ENCODE measurements at regions not wholly inside any gene's neighbourhood (a gene's known extent, or its start where the extent isn't known, plus 50 kb on each side); places are given as distances from the start of the nearest gene placed in this dataset.
"Not testable (repeated sequence)": the region's sequence is repeated elsewhere in the genome, so short reads cannot be mapped to it uniquely, and the experiment has no call there.

- Histone ChIP-seq H3K27me3 (ENCODE audit: low read depth, low read length) (no peaks in the 10 kb centered on the region), H3K4me3 (ENCODE audit: low read depth in 1 of 2, low read length in 2 of 2) (no peak overlapping the region), H3K27ac (ENCODE audit: low read length) (no peak overlapping the region), H3K36me3 (ENCODE audit: control insufficient read depth in 1 of 2, insufficient read depth in 2 of 2, low read length in 2 of 2) (no peaks in the 10 kb centered on the region), H3K4me1 (ENCODE audit: control insufficient read depth in 1 of 2, insufficient read depth in 2 of 2, low read length in 2 of 2) (no peaks in the 10 kb centered on the region), H3K9me3 (ENCODE audit: control insufficient read depth in 1 of 2, low read length in 2 of 2) (no peaks in the 10 kb centered on the region)
These were observed 561.4 kb downstream of the MATN1 start for GRCh38 chr1:30161953-30162352.

GRCh38 chr1:30160999-30161689, 562.2 kb downstream of the MATN1 start:
- H3K36me3 ChIP-seq (ENCODE audit: control insufficient read depth in 1 of 2, insufficient read depth in 2 of 2, low read length in 2 of 2) = no peaks in the 10 kb centered on the region
- no peaks in the 10 kb centered on the region for H3K9me3 ChIP-seq (ENCODE audit: control insufficient read depth in 1 of 2, low read length in 2 of 2)
- H3K4me3 ChIP-seq (ENCODE audit: low read depth in 1 of 2, low read length in 2 of 2) = no peak overlapping the region
- H3K4me1 ChIP-seq (ENCODE audit: control insufficient read depth in 1 of 2, insufficient read depth in 2 of 2, low read length in 2 of 2) = no peaks in the 10 kb centered on the region
- H3K27me3 ChIP-seq (ENCODE audit: low read depth, low read length) = no peaks in the 10 kb centered on the region
- no peak overlapping the region for H3K27ac ChIP-seq (ENCODE audit: low read length)

GRCh38 chr1:30159015-30159414, 564.4 kb downstream of the MATN1 start:
- Histone ChIP-seq H3K36me3 (ENCODE audit: control insufficient read depth in 1 of 2, insufficient read depth in 2 of 2, low read length in 2 of 2) (no peaks in the 10 kb centered on the region), H3K9me3 (ENCODE audit: control insufficient read depth in 1 of 2, low read length in 2 of 2) (no peaks in the 10 kb centered on the region), H3K27ac (ENCODE audit: low read length) (no peak overlapping the region), H3K4me3 (ENCODE audit: low read depth in 1 of 2, low read length in 2 of 2) (no peak overlapping the region), H3K4me1 (ENCODE audit: control insufficient read depth in 1 of 2, insufficient read depth in 2 of 2, low read length in 2 of 2) (no peaks in the 10 kb centered on the region), H3K27me3 (ENCODE audit: low read depth, low read length) (no peaks in the 10 kb centered on the region)

- H3K4me1 ChIP-seq (ENCODE audit: control insufficient read depth in 1 of 2, insufficient read depth in 2 of 2, low read length in 2 of 2); H3K9me3 ChIP-seq (ENCODE audit: control insufficient read depth in 1 of 2, low read length in 2 of 2); H3K4me3 ChIP-seq (ENCODE audit: low read depth in 1 of 2, low read length in 2 of 2); H3K27me3 ChIP-seq (ENCODE audit: low read depth, low read length); H3K36me3 ChIP-seq (ENCODE audit: control insufficient read depth in 1 of 2, insufficient read depth in 2 of 2, low read length in 2 of 2); H3K27ac ChIP-seq (ENCODE audit: low read length): not testable (repeated sequence)
These were observed 567.7 kb downstream of the MATN1 start for GRCh38 chr1:30155698-30156097.

- not testable (repeated sequence) for H3K27me3 ChIP-seq (ENCODE audit: low read depth, low read length); H3K9me3 ChIP-seq (ENCODE audit: control insufficient read depth in 1 of 2, low read length in 2 of 2); H3K27ac ChIP-seq (ENCODE audit: low read length); H3K4me1 ChIP-seq (ENCODE audit: control insufficient read depth in 1 of 2, insufficient read depth in 2 of 2, low read length in 2 of 2); H3K36me3 ChIP-seq (ENCODE audit: control insufficient read depth in 1 of 2, insufficient read depth in 2 of 2, low read length in 2 of 2); H3K4me3 ChIP-seq (ENCODE audit: low read depth in 1 of 2, low read length in 2 of 2)
These were observed 568.1 kb downstream of the MATN1 start for GRCh38 chr1:30155253-30155652.

- no peaks in the 10 kb centered on the region for H3K4me1 ChIP-seq (ENCODE audit: control insufficient read depth in 1 of 2, insufficient read depth in 2 of 2, low read length in 2 of 2)
- no peak overlapping the region for H3K4me3 ChIP-seq (ENCODE audit: low read depth in 1 of 2, low read length in 2 of 2)
- H3K9me3 ChIP-seq (ENCODE audit: control insufficient read depth in 1 of 2, low read length in 2 of 2) = no peaks in the 10 kb centered on the region
- H3K27me3 ChIP-seq (ENCODE audit: low read depth, low read length) = no peaks in the 10 kb centered on the region
- H3K27ac ChIP-seq (ENCODE audit: low read length) = no peak overlapping the region
- no peaks in the 10 kb centered on the region for H3K36me3 ChIP-seq (ENCODE audit: control insufficient read depth in 1 of 2, insufficient read depth in 2 of 2, low read length in 2 of 2)
These were observed 569.5 kb downstream of the MATN1 start for GRCh38 chr1:30153743-30154449.

- no peaks in the 10 kb centered on the region for H3K36me3 ChIP-seq (ENCODE audit: control insufficient read depth in 1 of 2, insufficient read depth in 2 of 2, low read length in 2 of 2)
- no peaks in the 10 kb centered on the region for H3K9me3 ChIP-seq (ENCODE audit: control insufficient read depth in 1 of 2, low read length in 2 of 2)
- H3K4me3 ChIP-seq (ENCODE audit: low read depth in 1 of 2, low read length in 2 of 2) = no peak overlapping the region
- no peaks in the 10 kb centered on the region for H3K4me1 ChIP-seq (ENCODE audit: control insufficient read depth in 1 of 2, insufficient read depth in 2 of 2, low read length in 2 of 2)
- no peak overlapping the region for H3K27ac ChIP-seq (ENCODE audit: low read length)
- no peaks in the 10 kb centered on the region for H3K27me3 ChIP-seq (ENCODE audit: low read depth, low read length)
These were observed 571.6 kb downstream of the MATN1 start for GRCh38 chr1:30151826-30152225.

- H3K36me3 ChIP-seq (ENCODE audit: control insufficient read depth in 1 of 2, insufficient read depth in 2 of 2, low read length in 2 of 2) = no peaks in the 10 kb centered on the region
These were observed 572.3 kb downstream of the MATN1 start for GRCh38 chr1:30151119-30151518.

GRCh38 chr1:30149226-30149625, 574.2 kb downstream of the MATN1 start:
- Histone ChIP-seq H3K4me1 (ENCODE audit: control insufficient read depth in 1 of 2, insufficient read depth in 2 of 2, low read length in 2 of 2) (no peaks in the 10 kb centered on the region), H3K27ac (ENCODE audit: low read length) (no peak overlapping the region), H3K36me3 (ENCODE audit: control insufficient read depth in 1 of 2, insufficient read depth in 2 of 2, low read length in 2 of 2) (no peaks in the 10 kb centered on the region), H3K4me3 (ENCODE audit: low read depth in 1 of 2, low read length in 2 of 2) (no peak overlapping the region), H3K9me3 (ENCODE audit: control insufficient read depth in 1 of 2, low read length in 2 of 2) (no peaks in the 10 kb centered on the region), H3K27me3 (ENCODE audit: low read depth, low read length) (no peaks in the 10 kb centered on the region)

More at GRCh38 chr1:30151119-30151518, 572.3 kb downstream of the MATN1 start:
- no peaks in the 10 kb centered on the region for H3K4me1 ChIP-seq (ENCODE audit: control insufficient read depth in 1 of 2, insufficient read depth in 2 of 2, low read length in 2 of 2)
- H3K27ac ChIP-seq (ENCODE audit: low read length) = no peak overlapping the region
- no peaks in the 10 kb centered on the region for H3K9me3 ChIP-seq (ENCODE audit: control insufficient read depth in 1 of 2, low read length in 2 of 2)
- H3K27me3 ChIP-seq (ENCODE audit: low read depth, low read length) = no peaks in the 10 kb centered on the region
- H3K4me3 ChIP-seq (ENCODE audit: low read depth in 1 of 2, low read length in 2 of 2) = no peak overlapping the region

GRCh38 chr1:30148676-30149075, 574.7 kb downstream of the MATN1 start:
- no peaks in the 10 kb centered on the region for H3K9me3 ChIP-seq (ENCODE audit: control insufficient read depth in 1 of 2, low read length in 2 of 2)
- no peak overlapping the region for H3K27ac ChIP-seq (ENCODE audit: low read length)
- no peaks in the 10 kb centered on the region for H3K36me3 ChIP-seq (ENCODE audit: control insufficient read depth in 1 of 2, insufficient read depth in 2 of 2, low read length in 2 of 2)
- H3K4me3 ChIP-seq (ENCODE audit: low read depth in 1 of 2, low read length in 2 of 2) = no peak overlapping the region
- no peaks in the 10 kb centered on the region for H3K4me1 ChIP-seq (ENCODE audit: control insufficient read depth in 1 of 2, insufficient read depth in 2 of 2, low read length in 2 of 2)
- H3K27me3 ChIP-seq (ENCODE audit: low read depth, low read length) = no peaks in the 10 kb centered on the region

- Histone ChIP-seq H3K27ac (ENCODE audit: low read length) (no peak overlapping the region), H3K27me3 (ENCODE audit: low read depth, low read length) (no peaks in the 10 kb centered on the region), H3K36me3 (ENCODE audit: control insufficient read depth in 1 of 2, insufficient read depth in 2 of 2, low read length in 2 of 2) (no peaks in the 10 kb centered on the region), H3K4me3 (ENCODE audit: low read depth in 1 of 2, low read length in 2 of 2) (no peak overlapping the region), H3K4me1 (ENCODE audit: control insufficient read depth in 1 of 2, insufficient read depth in 2 of 2, low read length in 2 of 2) (no peaks in the 10 kb centered on the region), H3K9me3 (ENCODE audit: control insufficient read depth in 1 of 2, low read length in 2 of 2) (no peaks in the 10 kb centered on the region)
These were observed 576.2 kb downstream of the MATN1 start for GRCh38 chr1:30147188-30147587.

- Histone ChIP-seq H3K27ac (ENCODE audit: low read length) (no peak overlapping the region), H3K4me3 (ENCODE audit: low read depth in 1 of 2, low read length in 2 of 2) (no peak overlapping the region)
These were observed 576.9 kb downstream of the MATN1 start for GRCh38 chr1:30146448-30146847.

More at GRCh38 chr1:30146448-30146847, 576.9 kb downstream of the MATN1 start:
- no peaks in the 10 kb centered on the region for H3K36me3 ChIP-seq (ENCODE audit: control insufficient read depth in 1 of 2, insufficient read depth in 2 of 2, low read length in 2 of 2)
- H3K4me1 ChIP-seq (ENCODE audit: control insufficient read depth in 1 of 2, insufficient read depth in 2 of 2, low read length in 2 of 2) = no peaks in the 10 kb centered on the region
- no peaks in the 10 kb centered on the region for H3K9me3 ChIP-seq (ENCODE audit: control insufficient read depth in 1 of 2, low read length in 2 of 2)
- H3K27me3 ChIP-seq (ENCODE audit: low read depth, low read length) = no peaks in the 10 kb centered on the region
